OCI-LY7 (cell line): ENCODE measurements at regions not wholly inside any gene's neighbourhood (a gene's known extent, or its start where the extent isn't known, plus 50 kb on each side); places are given as distances from the start of the nearest gene placed in this dataset.

ENCODE experiments used
- BruUV-seq: library from RNA; stranded (reverse); fragments of 400-500 nt; replicated peaks from 2 replicates; lab custom pipeline; 2021; lab: Mats Ljungman, UMichigan
- CTCF ChIA-PET: fragments of 300-600 bp; sonication (Branson Sonifier 250); formaldehyde crosslinking; loops from one replicate; lab custom pipeline; 2022; ENCODE audit warnings: antibody characterized with exemption; ENCODE audit not compliant: unreplicated experiment; lab: Charles Lee
- POLR2A ChIA-PET: fragments of 300-600 bp; sonication (Branson Sonifier 250); formaldehyde crosslinking; loops from one replicate; lab custom pipeline; 2022; ENCODE audit warnings: antibody characterized with exemption; lab: Charles Lee
- DNase-seq: peaks from one replicate; pipeline ENCODE4 v3.0.0-alpha.2; 2015; ENCODE audit warnings: low spot score
- H2AFZ ChIP-seq: fragments of 200-600 bp; sonication (generic), shearing (Covaris generic); 2 replicates; pipeline ENCODE4 v1.6.1; 2014; ENCODE audit warnings: mild to moderate bottlenecking, antibody characterized with exemption, low read length, moderate library complexity
- H3K27ac ChIP-seq: fragments of 200-600 bp; sonication (generic); 2 replicates; pipeline ENCODE4 v1.5.1; 2014; ENCODE audit warnings: mixed run types, low read depth, mild to moderate bottlenecking, moderate library complexity, low read length, inconsistent platforms; ENCODE audit not compliant: poor library complexity, severe bottlenecking
- H3K36me3 ChIP-seq: fragments of 200-600 bp; sonication (generic); 2 replicates; pipeline ENCODE4 v1.6.1; 2014; ENCODE audit warnings: mild to moderate bottlenecking, antibody characterized with exemption, low read length, moderate library complexity, mixed read lengths; ENCODE audit not compliant: insufficient read depth
- H3K4me1 ChIP-seq: fragments of 200-600 bp; sonication (generic); 2 replicates; pipeline ENCODE4 v1.5.1; 2014; ENCODE audit warnings: mild to moderate bottlenecking, low read length; ENCODE audit not compliant: insufficient read depth, poor library complexity, severe bottlenecking
- H3K4me2 ChIP-seq: fragments of 200-600 bp; sonication (generic); 2 replicates; pipeline ENCODE4 v1.6.1; 2014; ENCODE audit warnings: mild to moderate bottlenecking, low read length
- H3K4me3 ChIP-seq: fragments of 200-600 bp; sonication (generic); 2 replicates; pipeline ENCODE4 v1.5.1; 2014; ENCODE audit warnings: mild to moderate bottlenecking, low read depth, low read length; ENCODE audit not compliant: poor library complexity, severe bottlenecking
- H3K79me2 ChIP-seq: fragments of 200-600 bp; sonication (generic); 2 replicates; pipeline ENCODE4 v1.6.1; 2016; ENCODE audit warnings: low read depth, mild to moderate bottlenecking, low read length, moderate library complexity, mixed read lengths; ENCODE audit not compliant: insufficient read depth
- H3K9me2 ChIP-seq: fragments of 200-600 bp; sonication (generic); 2 replicates; pipeline ENCODE4 v1.6.1; 2016; ENCODE audit warnings: mild to moderate bottlenecking, low read length, mixed read lengths; ENCODE audit not compliant: insufficient read depth
- H3K9me3 ChIP-seq: fragments of 200-600 bp; sonication (generic); 2 replicates; pipeline ENCODE4 v1.6.1; 2014; ENCODE audit warnings: mild to moderate bottlenecking, mixed run types, low read length, mixed read lengths
- H4K20me1 ChIP-seq: fragments of 200-600 bp; sonication (generic); 2 replicates; pipeline ENCODE4 v1.6.1; 2014; ENCODE audit warnings: mild to moderate bottlenecking, antibody characterized with exemption, low read length, moderate library complexity, mixed read lengths; ENCODE audit not compliant: insufficient read depth
- EZH2phosphoT487 ChIP-seq: fragments of 200-600 bp; sonication (generic); IDR thresholded peaks from 2 replicates; pipeline ENCODE4 v1.6.1; 2018; ENCODE audit warnings: low read depth, borderline replicate concordance, mild to moderate bottlenecking, mixed run types, antibody characterized with exemption, low read length, moderate library complexity, mixed read lengths
- intact Hi-C: fragments of 100-400 bp; cut with micrococcal nuclease; formaldehyde crosslinking; loops from one replicate; pipeline ENCODE4 v1.10.0; 2022; ENCODE audit not compliant: unreplicated experiment
- TF ChIP-seq, protein P1 (sequence below): fragments of 200-600 bp; sonication (generic); conservative IDR thresholded peaks from 2 replicates; pipeline ENCODE4 v1.5.1; 2014; ENCODE audit warnings: mild to moderate bottlenecking, antibody characterized with exemption, low read length, moderate library complexity, mixed read lengths

DNA sequence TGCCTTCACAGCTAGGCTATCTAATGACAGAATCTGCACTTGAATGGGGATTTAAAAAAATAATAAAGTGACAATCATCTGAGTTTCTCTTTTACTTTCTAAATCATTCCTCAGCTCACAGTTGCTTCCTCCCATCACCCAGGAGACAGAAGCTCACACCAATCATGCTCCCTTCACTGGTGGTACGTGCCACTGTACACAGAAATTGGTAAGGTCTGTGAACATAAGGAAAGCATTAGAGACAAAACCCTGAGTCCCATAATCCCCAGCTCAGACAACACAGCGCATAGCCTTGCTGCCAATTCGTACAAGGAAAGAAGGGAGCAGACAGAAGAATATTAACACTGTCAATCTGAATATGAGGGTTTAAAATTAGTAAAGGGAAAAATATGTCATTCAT lies 133.1 kb downstream of the IDS start:
- DNase-seq, result no peak
- ChIA-PET POLR2A (no interaction called here), CTCF (no interaction called here)
- Histone ChIP-seq H3K4me1 (no peaks in the 10 kb centered on the region), H3K9me3 (no peaks in the 10 kb centered on the region), H3K79me2 (no peaks in the 10 kb centered on the region), H3K4me2 (no peak overlapping the region), H4K20me1 (no peaks in the 10 kb centered on the region), H3K27ac (no peak overlapping the region), H2AFZ (no peak overlapping the region), H3K36me3 (no peaks in the 10 kb centered on the region), H3K4me3 (no peak overlapping the region), H3K9me2 (no peaks in the 10 kb centered on the region)
- intact Hi-C loops, result no loop called here
- BruUV-seq, result no TSS peak
- TF ChIP-seq, protein P1, sequence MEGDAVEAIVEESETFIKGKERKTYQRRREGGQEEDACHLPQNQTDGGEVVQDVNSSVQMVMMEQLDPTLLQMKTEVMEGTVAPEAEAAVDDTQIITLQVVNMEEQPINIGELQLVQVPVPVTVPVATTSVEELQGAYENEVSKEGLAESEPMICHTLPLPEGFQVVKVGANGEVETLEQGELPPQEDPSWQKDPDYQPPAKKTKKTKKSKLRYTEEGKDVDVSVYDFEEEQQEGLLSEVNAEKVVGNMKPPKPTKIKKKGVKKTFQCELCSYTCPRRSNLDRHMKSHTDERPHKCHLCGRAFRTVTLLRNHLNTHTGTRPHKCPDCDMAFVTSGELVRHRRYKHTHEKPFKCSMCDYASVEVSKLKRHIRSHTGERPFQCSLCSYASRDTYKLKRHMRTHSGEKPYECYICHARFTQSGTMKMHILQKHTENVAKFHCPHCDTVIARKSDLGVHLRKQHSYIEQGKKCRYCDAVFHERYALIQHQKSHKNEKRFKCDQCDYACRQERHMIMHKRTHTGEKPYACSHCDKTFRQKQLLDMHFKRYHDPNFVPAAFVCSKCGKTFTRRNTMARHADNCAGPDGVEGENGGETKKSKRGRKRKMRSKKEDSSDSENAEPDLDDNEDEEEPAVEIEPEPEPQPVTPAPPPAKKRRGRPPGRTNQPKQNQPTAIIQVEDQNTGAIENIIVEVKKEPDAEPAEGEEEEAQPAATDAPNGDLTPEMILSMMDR, result no peak
- TF ChIP-seq EZH2phosphoT487, result no peak

DNA sequence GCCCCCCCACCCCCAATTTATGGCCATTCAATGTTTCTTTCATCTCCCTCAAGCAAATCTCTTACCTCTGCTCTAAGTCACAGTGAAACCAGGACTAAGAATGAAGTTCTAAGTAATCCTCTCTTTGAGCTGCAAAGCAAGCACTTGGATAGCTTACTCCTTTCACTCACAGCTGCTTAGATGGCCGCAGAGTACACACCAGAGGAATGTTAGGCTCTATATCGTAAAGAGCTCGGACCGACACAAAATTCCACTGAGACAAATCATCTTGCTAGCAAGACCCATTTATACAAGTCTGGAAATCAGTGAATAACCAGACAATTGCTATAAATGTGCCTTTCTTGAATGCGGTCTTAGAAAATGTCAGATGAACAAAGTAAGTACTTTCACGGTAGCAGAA lies 135.0 kb downstream of the IDS start:
- CTCF ChIA-PET, result no interaction called here
- no peak for DNase-seq
- Histone ChIP-seq H3K4me1 (no peaks in the 10 kb centered on the region), H2AFZ (no peak overlapping the region), H3K4me3 (no peak overlapping the region), H3K9me2 (no peaks in the 10 kb centered on the region), H3K36me3 (no peaks in the 10 kb centered on the region), H3K4me2 (no peak overlapping the region), H3K79me2 (no peaks in the 10 kb centered on the region), H3K9me3 (no peaks in the 10 kb centered on the region), H3K27ac (no peak overlapping the region), H4K20me1 (no peaks in the 10 kb centered on the region)
- intact Hi-C loops, result no loop called here
- no TSS peak for BruUV-seq
- POLR2A ChIA-PET, result no interaction called here
- no peak for TF ChIP-seq EZH2phosphoT487
- TF ChIP-seq, protein P1, result no peak

DNA sequence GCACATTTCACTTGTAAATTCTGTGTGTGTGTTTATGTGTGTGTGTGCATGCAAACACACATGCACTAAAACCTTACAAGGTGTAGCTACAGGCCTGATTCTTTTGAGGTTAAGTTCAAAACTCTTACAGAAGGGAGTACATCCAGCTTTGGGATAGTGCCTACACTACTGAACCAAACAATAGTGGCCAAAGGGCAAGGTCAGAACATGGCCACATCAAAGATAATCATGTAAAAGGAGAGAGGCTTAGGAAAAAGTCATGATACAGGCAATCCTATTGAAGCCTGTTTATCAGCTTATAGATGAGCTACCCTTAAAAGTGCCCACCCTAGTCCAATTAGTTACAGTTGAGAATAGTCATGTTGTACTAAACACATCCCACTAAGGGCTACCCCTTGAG lies 139.6 kb downstream of the IDS start:
- POLR2A ChIA-PET, result no interaction called here
- Histone ChIP-seq H3K4me1 (no peaks in the 10 kb centered on the region), H3K4me2 (no peak overlapping the region), H3K4me3 (no peak overlapping the region), H3K36me3 (no peaks in the 10 kb centered on the region), H2AFZ (no peak overlapping the region), H3K9me2 (no peaks in the 10 kb centered on the region), H3K79me2 (no peaks in the 10 kb centered on the region), H3K9me3 (no peaks in the 10 kb centered on the region), H3K27ac (no peak overlapping the region), H4K20me1 (no peaks in the 10 kb centered on the region)
- no peak for DNase-seq
- intact Hi-C loops, result no loop called here
- CTCF ChIA-PET, result no interaction called here
- BruUV-seq, result no TSS peak
- TF ChIP-seq EZH2phosphoT487, result no peak
- TF ChIP-seq, protein P1, result no peak
